Suprapubic skin (tissue), 4 donors: ENCODE measurements at regions not wholly inside any gene's neighbourhood (a gene's known extent, or its start where the extent isn't known, plus 50 kb on each side); places are given as distances from the start of the nearest gene placed in this dataset.

Experiments used
- CTCF ChIP-seq, 2 donors: fragments of 200-600 bp in 1 of 2; fragments of 450-650 bp in 1 of 2; sonication (generic) in 1 of 2; IDR thresholded peaks; one replicate each; pipeline ENCODE4 v1.5.1; 2016 to 2019; ENCODE audit warnings: antibody characterized with exemption in 2 of 2, mild to moderate bottlenecking in 1 of 2, moderate library complexity in 1 of 2
- EP300 ChIP-seq: sonication (generic); formaldehyde crosslinking; IDR thresholded peaks from one replicate; pipeline ENCODE4 v1.6.1; 2017; ENCODE audit warnings: antibody characterized with exemption
- POLR2AphosphoS5 ChIP-seq, 3 donors: sonication (generic); formaldehyde crosslinking; IDR thresholded peaks; one replicate each; pipeline ENCODE4 v1.6.1; 2017; ENCODE audit warnings: antibody characterized with exemption in 3 of 3

GRCh38 chr16:88316941-88317612 is 65.7 kb upstream of the ZNF469 start:
- TF ChIP-seq CTCF (IDR thresholded peaks at IDR 0.05) = no peak
- no peak for TF ChIP-seq POLR2AphosphoS5 (IDR thresholded peaks at IDR 0.05)
- TF ChIP-seq EP300 = no peak
